SK-N-SH treated with all-trans-retinoic acid at 6 μM for 48 hours (cell line): ENCODE measurements at regions not wholly inside any gene's neighbourhood (a gene's known extent, or its start where the extent isn't known, plus 50 kb on each side); places are given as distances from the start of the nearest gene placed in this dataset.

Experiments used
- ATAC-seq: fragments of 200-7000 bp; cut with Tn5 transposase; 3 replicates; pipeline ENCODE4 v1.9.1; 2020; ENCODE audit warnings: mild to moderate bottlenecking, moderate library complexity
- ARNTL ChIP-seq: fragments of 450-650 bp; formaldehyde crosslinking; IDR thresholded peaks from 2 replicates; pipeline ENCODE4 v1.5.0; 2020; ENCODE audit warnings: low read depth, mild to moderate bottlenecking, moderate library complexity, borderline replicate concordance
- BACH2 ChIP-seq: fragments of 250-450 bp; sonication (Bioruptor Pico); IDR thresholded peaks from 2 replicates; pipeline ENCODE4 v1.9.0; 2021; ENCODE audit warnings: mild to moderate bottlenecking, borderline replicate concordance
- CREB5 ChIP-seq: fragments of 250-450 bp; sonication (Bioruptor Pico); IDR thresholded peaks from 2 replicates; pipeline ENCODE4 v1.5.1; 2020; ENCODE audit warnings: low read depth, mild to moderate bottlenecking, moderate library complexity
- CSDC2 ChIP-seq: fragments of 250-450 bp; sonication (Bioruptor Pico); IDR thresholded peaks from 2 replicates; pipeline ENCODE4 v1.5.0; 2020; ENCODE audit warnings: mild to moderate bottlenecking, moderate library complexity
- CSRNP3 ChIP-seq: fragments of 250-450 bp; sonication (Bioruptor Pico); IDR thresholded peaks from 2 replicates; pipeline ENCODE4 v1.5.1; 2021; ENCODE audit warnings: mild to moderate bottlenecking, moderate library complexity
- ESRRG ChIP-seq: fragments of 250-450 bp; sonication (Bioruptor Pico); IDR thresholded peaks from 2 replicates; pipeline ENCODE4 v1.6.1; 2021; ENCODE audit warnings: mild to moderate bottlenecking
- GLIS3 ChIP-seq: fragments of 250-450 bp; sonication (Bioruptor Pico); IDR thresholded peaks from 2 replicates; pipeline ENCODE4 v1.5.0; 2020; ENCODE audit warnings: mild to moderate bottlenecking, moderate library complexity
- ISL1 ChIP-seq: fragments of 250-450 bp; sonication (Bioruptor Pico); IDR thresholded peaks from 2 replicates; pipeline ENCODE4 v2.1.2; 2022; ENCODE audit warnings: mild to moderate bottlenecking, moderate library complexity
- OSR1 ChIP-seq: fragments of 250-450 bp; sonication (Bioruptor Pico); IDR thresholded peaks from 2 replicates; pipeline ENCODE4 v1.8.0; 2022; ENCODE audit warnings: moderate library complexity, mild to moderate bottlenecking, inconsistent platforms
- PATZ1 ChIP-seq: fragments of 250-450 bp; sonication (Bioruptor Pico); IDR thresholded peaks from 2 replicates; pipeline ENCODE4 v1.8.0; 2020; ENCODE audit warnings: mild to moderate bottlenecking, moderate library complexity, borderline replicate concordance
- POU6F1 ChIP-seq: fragments of 250-450 bp; sonication (Bioruptor Pico); IDR thresholded peaks from 2 replicates; pipeline ENCODE4 v1.8.0; 2021; ENCODE audit warnings: low read depth, mild to moderate bottlenecking, moderate library complexity, borderline replicate concordance
- PPARA ChIP-seq: fragments of 250-450 bp; sonication (Bioruptor Pico); IDR thresholded peaks from 2 replicates; pipeline ENCODE4 v1.5.0; 2020; ENCODE audit warnings: mild to moderate bottlenecking, borderline replicate concordance
- RARB ChIP-seq: fragments of 250-450 bp; sonication (Bioruptor Pico); IDR thresholded peaks from 2 replicates; pipeline ENCODE4 v1.8.0; 2021; ENCODE audit warnings: mild to moderate bottlenecking, moderate library complexity
- SNAI2 ChIP-seq: fragments of 250-450 bp; sonication (Bioruptor Pico); IDR thresholded peaks from 2 replicates; pipeline ENCODE4 v1.5.0; 2020; ENCODE audit warnings: mild to moderate bottlenecking, moderate library complexity
- TCF4 ChIP-seq: fragments of 250-450 bp; sonication (Bioruptor Pico); IDR thresholded peaks from 2 replicates; pipeline ENCODE4 v1.8.0; 2021; ENCODE audit warnings: mild to moderate bottlenecking, moderate library complexity, borderline replicate concordance
- TSHZ2 ChIP-seq: fragments of 250-450 bp; sonication (Bioruptor Pico); IDR thresholded peaks from 2 replicates; pipeline ENCODE4 v1.5.0; 2020; ENCODE audit warnings: mild to moderate bottlenecking, moderate library complexity
- ZFP3 ChIP-seq: fragments of 250-450 bp; sonication (Bioruptor Pico); IDR thresholded peaks from 2 replicates; pipeline ENCODE4 v1.5.0; 2020; ENCODE audit warnings: mild to moderate bottlenecking, moderate library complexity
- ZFP30 ChIP-seq: fragments of 450-650 bp; formaldehyde crosslinking; IDR thresholded peaks from 2 replicates; pipeline ENCODE4 v1.5.0; 2022; ENCODE audit warnings: mild to moderate bottlenecking, moderate library complexity
- ZNF565 ChIP-seq: fragments of 450-650 bp; formaldehyde crosslinking; conservative IDR thresholded peaks from 2 replicates; pipeline ENCODE4 v1.5.0; 2020; ENCODE audit warnings: low read depth, mild to moderate bottlenecking, moderate library complexity
- ZNF70 ChIP-seq: fragments of 450-650 bp; formaldehyde crosslinking; IDR thresholded peaks from 2 replicates; pipeline ENCODE4 v1.5.0; 2020; ENCODE audit warnings: mild to moderate bottlenecking, moderate library complexity

GRCh38 chr13:81927347-81927746 lies 1586.4 kb upstream of the SPRY2 start:
- TF ChIP-seq SNAI2 (CRISPR knock-in tag) = no peak
- TF ChIP-seq, all 23 proteins: peak for 0
- no peak for ATAC-seq

GRCh38 chr13:81917810-81918209 lies 1576.9 kb upstream of the SPRY2 start:
- TF ChIP-seq ESRRG (CRISPR knock-in tag) (no peak), CSRNP3 (CRISPR knock-in tag) (no peak), TSHZ2 (no peak), OSR1 (CRISPR knock-in tag) (no peak), ARNTL (CRISPR knock-in tag) (no peak), BACH2 (CRISPR knock-in tag) (no peak), GLIS3 (CRISPR knock-in tag) (no peak), RARB (CRISPR knock-in tag) (no peak), PPARA (no peak), ZNF565 (CRISPR knock-in tag) (no peak), ZFP30 (CRISPR knock-in tag) (no peak), ZFP3 (CRISPR knock-in tag) (no peak), PATZ1 (CRISPR knock-in tag) (no peak), POU6F1 (CRISPR knock-in tag) (no peak)
- ATAC-seq = no peak

GRCh38 chr13:81916461-81916860 lies 1575.5 kb upstream of the SPRY2 start:
- no peak for ATAC-seq
- TF ChIP-seq ZNF70 (CRISPR knock-in tag) (no peak), ZFP3 (CRISPR knock-in tag) (no peak), ZFP30 (CRISPR knock-in tag) (no peak), POU6F1 (CRISPR knock-in tag) (no peak), ESRRG (CRISPR knock-in tag) (no peak), ISL1 (CRISPR knock-in tag) (peak; percentile 22; the same call in 1 of the 2 replicates)

GRCh38 chr13:81907787-81908372 lies 1567.0 kb upstream of the SPRY2 start:
- no peak for ATAC-seq
- TF ChIP-seq CSDC2 (no peak), PATZ1 (CRISPR knock-in tag) (no peak), ZFP30 (CRISPR knock-in tag) (no peak), ZNF70 (CRISPR knock-in tag) (no peak), CREB5 (CRISPR knock-in tag) (no peak), TCF4 (no peak), PPARA (no peak), ISL1 (CRISPR knock-in tag) (no peak), BACH2 (CRISPR knock-in tag) (no peak)
